Breast epithelium (tissue), 4 donors: ENCODE measurements at regions not wholly inside any gene's neighbourhood (a gene's known extent, or its start where the extent isn't known, plus 50 kb on each side); places are given as distances from the start of the nearest gene placed in this dataset.

ENCODE experiments used
- DNase-seq, 2 donors: peaks; one replicate each; pipeline ENCODE4 v3.0.0-alpha.2; 2019; ENCODE audit warnings: low spot score in 2 of 2
- H3K27ac ChIP-seq, 2 donors: fragments of 200-600 bp; sonication (generic) in 1 of 2; one replicate each; pipeline ENCODE4 v1.5.1; 2016 to 2019; ENCODE audit warnings: mild to moderate bottlenecking in 1 of 2
- H3K27me3 ChIP-seq, 2 donors: fragments of 200-600 bp; sonication (generic) in 1 of 2; one replicate each; pipeline versions ENCODE4 v1.5.1 to v1.6.0; 2017 to 2019; ENCODE audit warnings: control low read depth in 1 of 2, mild to moderate bottlenecking in 1 of 2
- H3K36me3 ChIP-seq: fragments of 200-600 bp; one replicate; pipeline ENCODE4 v1.5.1; 2019
- H3K4me1 ChIP-seq, 2 donors: fragments of 200-600 bp; sonication (generic); one replicate each; pipeline ENCODE4 v1.5.1; 2016 to 2019; ENCODE audit warnings: control low read depth in 1 of 2
- H3K4me3 ChIP-seq, 3 donors: fragments of 200-600 bp; sonication (generic); 1 replicate in 2 of 3; 2 replicates in 1 of 3; pipeline ENCODE4 v1.5.1; 2016 to 2019; ENCODE audit warnings: mild to moderate bottlenecking in 3 of 3, moderate library complexity in 2 of 3
- H3K9me3 ChIP-seq, 2 donors: fragments of 200-600 bp; sonication (generic) in 1 of 2; one replicate each; pipeline ENCODE4 v1.5.1; 2016 to 2019; ENCODE audit warnings: control low read depth in 1 of 2
- POLR2A ChIP-seq: fragments of 450-650 bp; IDR thresholded peaks from one replicate; pipeline ENCODE4 v1.6.1; 2016; ENCODE audit warnings: antibody characterized with exemption, mild to moderate bottlenecking, moderate library complexity
- POLR2AphosphoS5 ChIP-seq, 3 donors: sonication (generic); formaldehyde crosslinking; IDR thresholded peaks; one replicate each; pipeline ENCODE4 v1.6.1; 2017; ENCODE audit warnings: antibody characterized with exemption in 3 of 3
- intact Hi-C: fragments of 100-400 bp; cut with DNase I; formaldehyde crosslinking; loops from one replicate; pipeline ENCODE4 v1.15.1; 2023; ENCODE audit warnings: low total_unique reads
- TF ChIP-seq, protein P1 (sequence below), 3 donors: fragments of 450-650 bp; IDR thresholded peaks; one replicate each; pipeline ENCODE4 v1.5.1; 2016 to 2017; ENCODE audit warnings: antibody characterized with exemption in 3 of 3, mild to moderate bottlenecking in 3 of 3, moderate library complexity in 3 of 3

DNA sequence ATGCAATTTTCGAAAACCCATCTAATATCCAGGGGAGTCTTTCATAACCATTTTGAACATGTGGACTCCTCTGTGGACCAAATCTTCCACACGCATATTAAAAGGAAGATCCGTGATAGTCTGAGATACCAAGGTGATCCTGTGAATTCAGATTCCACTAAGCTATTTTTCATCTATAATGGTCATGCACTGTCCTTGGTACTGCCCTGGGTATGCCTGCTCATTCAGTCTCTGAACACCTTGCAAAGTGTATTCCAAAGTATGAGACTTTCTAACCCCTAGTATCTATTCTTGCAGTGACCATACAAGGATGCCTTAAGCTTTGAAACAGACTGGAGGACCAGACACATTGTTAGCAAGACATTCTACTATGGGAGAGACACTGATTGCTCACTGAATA, 217.6 kb upstream of the CCDC150 start:
- no peaks in the 10 kb centered on the region for H3K4me1 ChIP-seq
- no peaks in the 10 kb centered on the region for H3K36me3 ChIP-seq
- intact Hi-C loops = no loop called here
- no peaks in the 10 kb centered on the region for H3K9me3 ChIP-seq
- no peak overlapping the region for H3K27ac ChIP-seq
- no peak for DNase-seq
- no peak overlapping the region for H3K4me3 ChIP-seq
- TF ChIP-seq, protein P1, sequence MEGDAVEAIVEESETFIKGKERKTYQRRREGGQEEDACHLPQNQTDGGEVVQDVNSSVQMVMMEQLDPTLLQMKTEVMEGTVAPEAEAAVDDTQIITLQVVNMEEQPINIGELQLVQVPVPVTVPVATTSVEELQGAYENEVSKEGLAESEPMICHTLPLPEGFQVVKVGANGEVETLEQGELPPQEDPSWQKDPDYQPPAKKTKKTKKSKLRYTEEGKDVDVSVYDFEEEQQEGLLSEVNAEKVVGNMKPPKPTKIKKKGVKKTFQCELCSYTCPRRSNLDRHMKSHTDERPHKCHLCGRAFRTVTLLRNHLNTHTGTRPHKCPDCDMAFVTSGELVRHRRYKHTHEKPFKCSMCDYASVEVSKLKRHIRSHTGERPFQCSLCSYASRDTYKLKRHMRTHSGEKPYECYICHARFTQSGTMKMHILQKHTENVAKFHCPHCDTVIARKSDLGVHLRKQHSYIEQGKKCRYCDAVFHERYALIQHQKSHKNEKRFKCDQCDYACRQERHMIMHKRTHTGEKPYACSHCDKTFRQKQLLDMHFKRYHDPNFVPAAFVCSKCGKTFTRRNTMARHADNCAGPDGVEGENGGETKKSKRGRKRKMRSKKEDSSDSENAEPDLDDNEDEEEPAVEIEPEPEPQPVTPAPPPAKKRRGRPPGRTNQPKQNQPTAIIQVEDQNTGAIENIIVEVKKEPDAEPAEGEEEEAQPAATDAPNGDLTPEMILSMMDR (IDR thresholded peaks at IDR 0.05) = no peak
- TF ChIP-seq POLR2A = no peak
- TF ChIP-seq POLR2AphosphoS5 (IDR thresholded peaks at IDR 0.05) = no peak
- no peaks in the 10 kb centered on the region for H3K27me3 ChIP-seq

DNA sequence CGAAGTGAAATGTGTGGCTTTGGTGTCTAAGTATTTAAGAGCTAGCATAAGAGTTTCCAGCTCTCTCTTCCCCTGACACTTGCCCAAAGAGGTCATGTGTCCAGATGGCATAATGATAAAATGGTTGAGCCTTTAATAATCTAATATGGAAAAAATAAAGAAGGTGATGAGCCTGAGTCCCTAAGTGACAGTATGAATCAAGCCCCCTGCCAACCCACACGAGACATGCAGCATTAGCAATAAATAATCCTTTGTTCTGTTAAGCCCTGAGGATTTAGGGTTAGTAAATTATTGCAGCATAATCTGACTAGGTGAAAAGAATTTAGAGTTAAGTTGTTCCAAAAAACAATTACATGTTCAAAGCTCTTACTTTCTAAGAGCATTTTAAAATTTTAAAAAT, 217.2 kb upstream of the CCDC150 start:
- TF ChIP-seq POLR2A (no peak), POLR2AphosphoS5 (IDR thresholded peaks at IDR 0.05) (no peak)
- TF ChIP-seq, protein P1 (IDR thresholded peaks at IDR 0.05) = no peak
- intact Hi-C loops = no loop called here
- Histone ChIP-seq H3K36me3 (no peaks in the 10 kb centered on the region), H3K27me3 (no peaks in the 10 kb centered on the region), H3K4me1 (no peaks in the 10 kb centered on the region), H3K4me3 (no peak overlapping the region), H3K9me3 (no peaks in the 10 kb centered on the region), H3K27ac (no peak overlapping the region)
- no peak for DNase-seq

DNA sequence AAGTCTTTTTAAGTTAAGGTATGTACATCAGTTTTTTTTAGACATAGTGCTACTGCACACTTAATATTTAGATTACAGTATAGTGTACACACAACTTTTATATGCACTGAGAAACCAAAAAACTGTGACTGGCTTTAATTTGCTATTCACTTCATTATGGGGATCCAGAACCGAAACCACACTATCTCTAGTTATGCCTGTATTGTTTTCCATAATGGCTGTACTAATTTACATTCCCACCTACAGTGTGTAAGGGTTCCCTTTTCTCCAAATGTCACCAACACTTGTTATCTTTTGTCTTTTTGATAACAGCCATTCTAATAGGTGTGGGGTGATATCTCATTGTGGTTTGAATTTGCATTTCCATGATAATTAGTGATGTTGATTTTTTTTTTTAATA, 213.4 kb upstream of the CCDC150 start:
- no peak for DNase-seq
- Histone ChIP-seq H3K27me3 (no peaks in the 10 kb centered on the region), H3K4me3 (no peak overlapping the region), H3K36me3 (no peaks in the 10 kb centered on the region), H3K9me3 (no peaks in the 10 kb centered on the region), H3K27ac (no peak overlapping the region), H3K4me1 (no peaks in the 10 kb centered on the region)
- TF ChIP-seq, protein P1 (IDR thresholded peaks at IDR 0.05) = no peak
- TF ChIP-seq POLR2AphosphoS5 (IDR thresholded peaks at IDR 0.05) = no peak
- intact Hi-C loops = no loop called here

DNA sequence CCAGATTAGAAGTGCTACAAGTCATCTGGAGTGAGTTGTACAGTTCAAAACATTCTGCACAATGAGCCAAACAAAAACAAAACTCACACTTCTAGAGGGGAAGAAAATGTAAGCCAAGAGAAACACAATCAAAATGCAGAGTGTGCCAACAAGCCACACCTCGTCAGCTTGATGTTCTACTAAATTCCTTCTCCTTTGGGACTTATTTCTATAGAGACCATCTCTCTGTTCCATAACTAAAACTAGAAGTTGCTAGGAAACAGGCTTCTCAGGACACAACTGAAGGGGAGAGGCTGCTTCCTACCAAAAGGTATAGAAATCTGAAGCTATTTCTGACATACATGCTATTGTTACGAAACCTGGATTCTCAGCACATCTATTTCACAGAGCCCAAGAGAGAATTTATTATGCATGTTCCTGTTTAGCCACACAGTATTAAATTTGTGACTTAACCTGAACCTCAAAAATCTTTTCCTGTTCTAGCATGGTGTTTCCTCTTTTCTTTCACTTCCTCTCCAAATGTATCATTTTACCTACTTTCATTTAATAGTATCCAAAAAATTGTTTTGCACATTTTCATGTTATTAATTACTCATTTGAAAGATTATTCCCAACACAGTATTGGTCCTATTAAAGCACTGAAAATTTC, 211.4 kb upstream of the CCDC150 start:
- Histone ChIP-seq H3K27me3 (no peaks in the 10 kb centered on the region), H3K4me3 (no peak overlapping the region), H3K9me3 (no peaks in the 10 kb centered on the region), H3K36me3 (no peaks in the 10 kb centered on the region), H3K4me1 (no peaks in the 10 kb centered on the region), H3K27ac (no peak overlapping the region)
- no peak for DNase-seq
- intact Hi-C loops = no loop called here
- TF ChIP-seq POLR2A = no peak
- TF ChIP-seq, protein P1 (IDR thresholded peaks at IDR 0.05) = no peak

DNA sequence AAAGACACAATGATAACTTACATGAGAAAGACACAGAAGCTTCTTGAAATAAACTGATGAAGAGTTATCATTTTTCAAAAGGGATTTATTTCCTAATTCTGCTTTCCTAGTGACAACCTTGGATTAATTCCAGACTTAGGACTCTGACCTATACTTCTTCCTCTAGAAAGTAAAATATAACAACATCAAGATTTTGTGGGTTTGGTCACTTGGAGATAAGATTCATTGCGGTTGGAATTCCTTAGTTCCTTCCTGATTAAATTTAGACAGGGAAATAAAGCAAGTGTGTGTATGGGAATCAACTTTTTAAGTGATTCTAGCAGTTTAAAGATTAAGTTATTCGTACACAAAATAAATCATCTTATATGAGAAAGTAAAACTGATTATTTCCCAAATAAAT, 208.4 kb upstream of the CCDC150 start:
- Histone ChIP-seq H3K4me3 (no peak overlapping the region), H3K27me3 (no peaks in the 10 kb centered on the region), H3K36me3 (no peaks in the 10 kb centered on the region), H3K9me3 (no peaks in the 10 kb centered on the region), H3K4me1 (no peaks in the 10 kb centered on the region), H3K27ac (no peak overlapping the region)
- TF ChIP-seq POLR2A = no peak
- TF ChIP-seq, protein P1 (IDR thresholded peaks at IDR 0.05) = no peak
- TF ChIP-seq POLR2AphosphoS5 (IDR thresholded peaks at IDR 0.05) = no peak
- intact Hi-C loops = no loop called here
- no peak for DNase-seq
